ENCODE measurements at regions not wholly inside any gene's neighbourhood (a gene's known extent, or its start where the extent isn't known, plus 50 kb on each side); places are given as distances from the start of the nearest gene placed in this dataset.

DNA sequence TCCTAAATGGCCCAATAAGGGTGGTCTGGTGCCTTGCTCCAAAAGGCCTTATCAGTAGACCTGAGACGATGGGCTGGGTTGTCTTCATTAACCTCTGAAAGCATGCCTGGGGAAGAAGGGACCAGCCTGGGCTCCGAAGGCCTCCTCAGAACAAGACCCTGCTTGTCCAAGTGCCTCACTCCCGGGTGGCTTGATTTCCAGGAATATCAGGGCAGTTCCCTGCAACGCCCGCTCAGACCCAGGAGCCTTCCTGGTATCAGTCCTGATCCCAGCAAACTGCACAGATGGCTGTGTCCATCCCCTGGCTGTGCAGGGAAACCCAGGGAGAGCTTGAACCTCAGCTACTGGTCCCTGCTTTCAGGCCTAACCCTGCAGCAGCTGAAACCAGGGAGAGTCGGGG, 49.9 kb upstream of the CUX1 start:
- H4K20me1 ChIP-seq (ENCODE audit: control insufficient read depth, insufficient read depth, low read depth, low read length), result no peaks in the 10 kb centered on the region
- H3K4me2 ChIP-seq (ENCODE audit: low read length), result no peak overlapping the region
- no peak overlapping the region for H3K27ac ChIP-seq (ENCODE audit: low read depth, low read length)
- H3K4me3 ChIP-seq (ENCODE audit: low read length), result no peak overlapping the region
- no peaks in the 10 kb centered on the region for H3K9me2 ChIP-seq (replicated peaks; ENCODE audit: control insufficient read depth, low read length)
- H3F3A ChIP-seq (ENCODE audit: control insufficient read depth, insufficient read depth), result no peaks in the 10 kb centered on the region
- no peaks in the 10 kb centered on the region for H3K79me2 ChIP-seq (ENCODE audit: control insufficient read depth, low read length)
- H3K9me3 ChIP-seq (ENCODE audit: control insufficient read depth, insufficient read depth, low read length), result no peaks in the 10 kb centered on the region
- TF ChIP-seq EZH2phosphoT487 (IDR thresholded peaks at IDR 0.05; ENCODE audit: borderline replicate concordance, low read length), result no peak
- TF ChIP-seq, protein P1, sequence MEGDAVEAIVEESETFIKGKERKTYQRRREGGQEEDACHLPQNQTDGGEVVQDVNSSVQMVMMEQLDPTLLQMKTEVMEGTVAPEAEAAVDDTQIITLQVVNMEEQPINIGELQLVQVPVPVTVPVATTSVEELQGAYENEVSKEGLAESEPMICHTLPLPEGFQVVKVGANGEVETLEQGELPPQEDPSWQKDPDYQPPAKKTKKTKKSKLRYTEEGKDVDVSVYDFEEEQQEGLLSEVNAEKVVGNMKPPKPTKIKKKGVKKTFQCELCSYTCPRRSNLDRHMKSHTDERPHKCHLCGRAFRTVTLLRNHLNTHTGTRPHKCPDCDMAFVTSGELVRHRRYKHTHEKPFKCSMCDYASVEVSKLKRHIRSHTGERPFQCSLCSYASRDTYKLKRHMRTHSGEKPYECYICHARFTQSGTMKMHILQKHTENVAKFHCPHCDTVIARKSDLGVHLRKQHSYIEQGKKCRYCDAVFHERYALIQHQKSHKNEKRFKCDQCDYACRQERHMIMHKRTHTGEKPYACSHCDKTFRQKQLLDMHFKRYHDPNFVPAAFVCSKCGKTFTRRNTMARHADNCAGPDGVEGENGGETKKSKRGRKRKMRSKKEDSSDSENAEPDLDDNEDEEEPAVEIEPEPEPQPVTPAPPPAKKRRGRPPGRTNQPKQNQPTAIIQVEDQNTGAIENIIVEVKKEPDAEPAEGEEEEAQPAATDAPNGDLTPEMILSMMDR (IDR thresholded peaks at IDR 0.05; ENCODE audit: low read depth, low read length, poor library complexity, severe bottlenecking), result no peak
- no peaks in the 10 kb centered on the region for H3K36me3 ChIP-seq (ENCODE audit: control insufficient read depth, low read length)
- H3K4me1 ChIP-seq (ENCODE audit: control insufficient read depth, low read length), result no peaks in the 10 kb centered on the region
- peaks cover 21% of the 10 kb centered on the region for H3K27me3 ChIP-seq (ENCODE audit: control insufficient read depth, low read length)
